ENCODE measurements at regions not wholly inside any gene's neighbourhood (a gene's known extent, or its start where the extent isn't known, plus 50 kb on each side); places are given as distances from the start of the nearest gene placed in this dataset.

DNA sequence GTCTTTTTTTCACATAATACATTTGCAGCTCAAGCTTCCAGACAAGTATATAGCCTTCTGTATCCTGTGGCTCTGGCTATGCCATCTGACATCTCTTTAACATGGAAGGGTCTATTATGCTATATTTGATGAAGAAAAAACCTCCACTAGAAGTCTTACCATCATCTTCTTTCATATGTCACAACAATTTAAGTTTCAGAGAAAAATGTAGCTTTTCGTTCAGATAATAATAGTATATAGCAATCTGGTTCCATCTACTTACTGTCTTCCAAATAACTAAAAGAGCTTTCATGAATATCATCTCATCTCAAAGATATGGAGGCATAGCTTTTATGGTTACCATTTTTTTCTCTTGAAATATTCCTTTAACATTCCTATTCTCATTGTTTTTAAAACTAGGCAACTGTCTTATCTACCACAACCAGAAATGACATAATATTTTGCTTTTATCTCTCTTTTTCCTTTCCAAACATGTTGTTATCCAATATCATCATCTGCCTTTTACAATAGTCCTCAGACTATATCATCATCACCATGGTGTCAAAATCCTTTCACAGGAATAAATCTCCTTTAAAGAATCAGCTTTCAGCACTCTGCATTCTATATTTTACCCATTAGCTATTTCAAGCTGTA, 1005.1 kb downstream of the PDHA2 start:
- ATAC-seq, result no peak
- WGBS (ENCODE audit: insufficient coverage, insufficient replicate concordance, low lambda C conversion rate, missing lambda C conversion rate), result 0% methylated on average over 1 of the region's 1 CpG
- H3K27me3 ChIP-seq (replicated peaks in 1 of 2; ENCODE audit: control insufficient read depth in 2 of 2, insufficient read depth in 2 of 2, low read length in 1 of 2), result no peaks in the 10 kb centered on the region

More for the DNA sequence above, 1005.1 kb downstream of the PDHA2 start:
- TF ChIP-seq CBX5 (IDR thresholded peaks at IDR 0.05; ENCODE audit: low read depth) (no peak), NFYA (IDR thresholded peaks at IDR 0.05; ENCODE audit: borderline replicate concordance, low read depth, low read length) (no peak), SMAD1 (IDR thresholded peaks at IDR 0.05; ENCODE audit: low read depth, partially characterized antibody) (no peak), ETV6 (conservative IDR thresholded peaks at IDR 0.05 in 1 of 2, IDR thresholded peaks at IDR 0.05 in 1 of 2; ENCODE audit: borderline replicate concordance in 1 of 2, low read depth in 1 of 2) (no peak), TCF3 (IDR thresholded peaks at IDR 0.05; ENCODE audit: borderline replicate concordance, insufficient read depth, low read depth, low read length) (no peak), CREM (IDR thresholded peaks at IDR 0.05; ENCODE audit: low read depth) (no peak), RUNX3 (IDR thresholded peaks at IDR 0.05; ENCODE audit: low read length) (no peak)
- TF ChIP-seq, protein P1, sequence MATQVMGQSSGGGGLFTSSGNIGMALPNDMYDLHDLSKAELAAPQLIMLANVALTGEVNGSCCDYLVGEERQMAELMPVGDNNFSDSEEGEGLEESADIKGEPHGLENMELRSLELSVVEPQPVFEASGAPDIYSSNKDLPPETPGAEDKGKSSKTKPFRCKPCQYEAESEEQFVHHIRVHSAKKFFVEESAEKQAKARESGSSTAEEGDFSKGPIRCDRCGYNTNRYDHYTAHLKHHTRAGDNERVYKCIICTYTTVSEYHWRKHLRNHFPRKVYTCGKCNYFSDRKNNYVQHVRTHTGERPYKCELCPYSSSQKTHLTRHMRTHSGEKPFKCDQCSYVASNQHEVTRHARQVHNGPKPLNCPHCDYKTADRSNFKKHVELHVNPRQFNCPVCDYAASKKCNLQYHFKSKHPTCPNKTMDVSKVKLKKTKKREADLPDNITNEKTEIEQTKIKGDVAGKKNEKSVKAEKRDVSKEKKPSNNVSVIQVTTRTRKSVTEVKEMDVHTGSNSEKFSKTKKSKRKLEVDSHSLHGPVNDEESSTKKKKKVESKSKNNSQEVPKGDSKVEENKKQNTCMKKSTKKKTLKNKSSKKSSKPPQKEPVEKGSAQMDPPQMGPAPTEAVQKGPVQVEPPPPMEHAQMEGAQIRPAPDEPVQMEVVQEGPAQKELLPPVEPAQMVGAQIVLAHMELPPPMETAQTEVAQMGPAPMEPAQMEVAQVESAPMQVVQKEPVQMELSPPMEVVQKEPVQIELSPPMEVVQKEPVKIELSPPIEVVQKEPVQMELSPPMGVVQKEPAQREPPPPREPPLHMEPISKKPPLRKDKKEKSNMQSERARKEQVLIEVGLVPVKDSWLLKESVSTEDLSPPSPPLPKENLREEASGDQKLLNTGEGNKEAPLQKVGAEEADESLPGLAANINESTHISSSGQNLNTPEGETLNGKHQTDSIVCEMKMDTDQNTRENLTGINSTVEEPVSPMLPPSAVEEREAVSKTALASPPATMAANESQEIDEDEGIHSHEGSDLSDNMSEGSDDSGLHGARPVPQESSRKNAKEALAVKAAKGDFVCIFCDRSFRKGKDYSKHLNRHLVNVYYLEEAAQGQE (IDR thresholded peaks at IDR 0.05; ENCODE audit: low read depth, low read length), result no peak
- TF ChIP-seq, protein P2, sequence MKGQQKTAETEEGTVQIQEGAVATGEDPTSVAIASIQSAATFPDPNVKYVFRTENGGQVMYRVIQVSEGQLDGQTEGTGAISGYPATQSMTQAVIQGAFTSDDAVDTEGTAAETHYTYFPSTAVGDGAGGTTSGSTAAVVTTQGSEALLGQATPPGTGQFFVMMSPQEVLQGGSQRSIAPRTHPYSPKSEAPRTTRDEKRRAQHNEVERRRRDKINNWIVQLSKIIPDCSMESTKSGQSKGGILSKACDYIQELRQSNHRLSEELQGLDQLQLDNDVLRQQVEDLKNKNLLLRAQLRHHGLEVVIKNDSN (IDR thresholded peaks at IDR 0.05; ENCODE audit: borderline replicate concordance, extremely low read length, insufficient read depth, low read depth, low read length), result no peak
- TF ChIP-seq, protein P3, sequence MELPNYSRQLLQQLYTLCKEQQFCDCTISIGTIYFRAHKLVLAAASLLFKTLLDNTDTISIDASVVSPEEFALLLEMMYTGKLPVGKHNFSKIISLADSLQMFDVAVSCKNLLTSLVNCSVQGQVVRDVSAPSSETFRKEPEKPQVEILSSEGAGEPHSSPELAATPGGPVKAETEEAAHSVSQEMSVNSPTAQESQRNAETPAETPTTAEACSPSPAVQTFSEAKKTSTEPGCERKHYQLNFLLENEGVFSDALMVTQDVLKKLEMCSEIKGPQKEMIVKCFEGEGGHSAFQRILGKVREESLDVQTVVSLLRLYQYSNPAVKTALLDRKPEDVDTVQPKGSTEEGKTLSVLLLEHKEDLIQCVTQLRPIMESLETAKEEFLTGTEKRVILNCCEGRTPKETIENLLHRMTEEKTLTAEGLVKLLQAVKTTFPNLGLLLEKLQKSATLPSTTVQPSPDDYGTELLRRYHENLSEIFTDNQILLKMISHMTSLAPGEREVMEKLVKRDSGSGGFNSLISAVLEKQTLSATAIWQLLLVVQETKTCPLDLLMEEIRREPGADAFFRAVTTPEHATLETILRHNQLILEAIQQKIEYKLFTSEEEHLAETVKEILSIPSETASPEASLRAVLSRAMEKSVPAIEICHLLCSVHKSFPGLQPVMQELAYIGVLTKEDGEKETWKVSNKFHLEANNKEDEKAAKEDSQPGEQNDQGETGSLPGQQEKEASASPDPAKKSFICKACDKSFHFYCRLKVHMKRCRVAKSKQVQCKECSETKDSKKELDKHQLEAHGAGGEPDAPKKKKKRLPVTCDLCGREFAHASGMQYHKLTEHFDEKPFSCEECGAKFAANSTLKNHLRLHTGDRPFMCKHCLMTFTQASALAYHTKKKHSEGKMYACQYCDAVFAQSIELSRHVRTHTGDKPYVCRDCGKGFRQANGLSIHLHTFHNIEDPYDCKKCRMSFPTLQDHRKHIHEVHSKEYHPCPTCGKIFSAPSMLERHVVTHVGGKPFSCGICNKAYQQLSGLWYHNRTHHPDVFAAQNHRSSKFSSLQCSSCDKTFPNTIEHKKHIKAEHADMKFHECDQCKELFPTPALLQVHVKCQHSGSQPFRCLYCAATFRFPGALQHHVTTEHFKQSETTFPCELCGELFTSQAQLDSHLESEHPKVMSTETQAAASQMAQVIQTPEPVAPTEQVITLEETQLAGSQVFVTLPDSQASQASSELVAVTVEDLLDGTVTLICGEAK (IDR thresholded peaks at IDR 0.05; ENCODE audit: borderline replicate concordance), result no peak
- BruUV-seq (replicated peaks), result no TSS peak
- intact Hi-C loops (cut with micrococcal nuclease; ENCODE audit: unreplicated experiment), result no loop called here
- SMC1A ChIA-PET (ENCODE audit: uncharacterized antibody, unreplicated experiment), result no interaction called here
- no peak for FAIRE-seq
- DNase-seq (ENCODE audit: low read depth, low spot score), result no peak
- Histone ChIP-seq H3K9me3 (replicated peaks; ENCODE audit: control insufficient read depth, insufficient read depth, low read length) (no peaks in the 10 kb centered on the region), H3K4me2 (ENCODE audit: control insufficient read depth, insufficient read depth) (no peak overlapping the region), H3K79me2 (ENCODE audit: control insufficient read depth, insufficient read depth, low read length) (no peaks in the 10 kb centered on the region), H4K20me1 (ENCODE audit: control insufficient read depth, insufficient read depth) (no peaks in the 10 kb centered on the region), H3K36me3 (ENCODE audit: control insufficient read depth in 2 of 2, insufficient read depth in 2 of 2, low read length in 1 of 2) (no peaks in the 10 kb centered on the region), H2AFZ (ENCODE audit: control insufficient read depth, low read depth, low read length) (no peak overlapping the region), H3K27ac (ENCODE audit: control insufficient read depth, insufficient read depth) (no peak overlapping the region), H3K4me3 (no peak overlapping the region), H3K9ac (ENCODE audit: control insufficient read depth, insufficient read depth, low read length) (no peak overlapping the region), H3K4me1 (ENCODE audit: control insufficient read depth, insufficient read depth, low read length) (no peaks in the 10 kb centered on the region)
- CTCF ChIA-PET, result no interaction called here
- RAD21 ChIA-PET (ENCODE audit: unreplicated experiment), result no interaction called here
- POLR2A ChIA-PET, result no interaction called here
- in situ Hi-C loops (cut with MboI), result no loop called here

Data from GM12878 (cell line).